ENCODE measurements at regions not wholly inside any gene's neighbourhood (a gene's known extent, or its start where the extent isn't known, plus 50 kb on each side); places are given as distances from the start of the nearest gene placed in this dataset.
"Not testable (repeated sequence)": the region's sequence is repeated elsewhere in the genome, so short reads cannot be mapped to it uniquely, and the experiment has no call there.

DNA sequence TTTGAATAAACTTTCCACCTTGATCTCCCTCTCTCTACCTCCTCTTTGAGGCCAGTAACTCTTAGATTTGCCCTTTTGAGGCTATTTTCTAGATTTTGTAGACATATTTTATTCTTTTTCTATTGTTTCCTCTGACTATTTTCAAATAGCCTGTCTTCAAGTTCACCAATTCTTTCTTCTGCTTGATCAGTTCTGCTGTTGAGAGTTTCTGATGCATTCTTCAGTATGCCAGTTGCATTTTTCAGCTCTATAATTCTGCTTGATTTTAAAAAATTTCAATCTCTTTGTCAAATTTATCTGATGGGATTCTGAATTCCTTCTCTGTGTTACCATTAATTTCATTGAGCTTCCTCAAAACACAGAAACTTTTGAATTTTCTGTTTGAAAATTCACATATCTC, 257.5 kb downstream of the HAPSTR1 start:
- ChIA-PET CTCF (ENCODE audit: low intra/inter-chr PET ratio) (no interaction called here), POLR2A (no interaction called here)
- no TSS peak for BruUV-seq (replicated peaks)
- Histone ChIP-seq H3K4me2 (ENCODE audit: insufficient read depth, low read length) (no peak overlapping the region), H3K9ac (ENCODE audit: insufficient read depth in 1 of 2, low read depth in 2 of 2, low read length in 2 of 2) (no peak overlapping the region), H3K4me1 (replicated peaks in 1 of 2; ENCODE audit: control insufficient read depth in 2 of 2, insufficient read depth in 2 of 2, low read length in 2 of 2) (no peaks in the 10 kb centered on the region), H3K27ac (ENCODE audit: extremely low read depth, low read depth, low read length) (no peak overlapping the region), H3K79me2 (ENCODE audit: control insufficient read depth, insufficient read depth, low read length) (no peaks in the 10 kb centered on the region), H3K9me3 (replicated peaks; ENCODE audit: control insufficient read depth, insufficient read depth, low read depth, low read length) (no peaks in the 10 kb centered on the region), H3K9me1 (ENCODE audit: control insufficient read depth, insufficient read depth, low read length) (no peaks in the 10 kb centered on the region), H2AFZ (ENCODE audit: low read depth, low read length) (no peak overlapping the region), H4K20me1 (replicated peaks; ENCODE audit: control insufficient read depth, insufficient read depth, low read length) (no peaks in the 10 kb centered on the region), H3K27me3 (ENCODE audit: control insufficient read depth in 2 of 2, insufficient read depth in 2 of 2, low read length in 2 of 2) (no peaks in the 10 kb centered on the region; a peak in 1 of 5 replicates), H3K36me3 (ENCODE audit: control insufficient read depth, insufficient read depth, low read length) (no peaks in the 10 kb centered on the region), H3K4me3 (no peak overlapping the region)
- FAIRE-seq (no peak), DNase-seq (ENCODE audit: extremely low read depth in 1 of 4, low spot score in 3 of 4) (no peak), ATAC-seq (no peak)
- no peak for TF ChIP-seq ZBTB17 (CRISPR knock-in tag; IDR thresholded peaks at IDR 0.05)
- TF ChIP-seq COPS2 (conservative IDR thresholded peaks at IDR 0.05) = no peak
- TF ChIP-seq TARDBP (IDR thresholded peaks at IDR 0.05) = no peak
- no peak for TF ChIP-seq SMARCE1 (IDR thresholded peaks at IDR 0.05)
- intact Hi-C loops (cut with micrococcal nuclease) = no loop called here
- in situ Hi-C loops (cut with MboI) = no loop called here

DNA sequence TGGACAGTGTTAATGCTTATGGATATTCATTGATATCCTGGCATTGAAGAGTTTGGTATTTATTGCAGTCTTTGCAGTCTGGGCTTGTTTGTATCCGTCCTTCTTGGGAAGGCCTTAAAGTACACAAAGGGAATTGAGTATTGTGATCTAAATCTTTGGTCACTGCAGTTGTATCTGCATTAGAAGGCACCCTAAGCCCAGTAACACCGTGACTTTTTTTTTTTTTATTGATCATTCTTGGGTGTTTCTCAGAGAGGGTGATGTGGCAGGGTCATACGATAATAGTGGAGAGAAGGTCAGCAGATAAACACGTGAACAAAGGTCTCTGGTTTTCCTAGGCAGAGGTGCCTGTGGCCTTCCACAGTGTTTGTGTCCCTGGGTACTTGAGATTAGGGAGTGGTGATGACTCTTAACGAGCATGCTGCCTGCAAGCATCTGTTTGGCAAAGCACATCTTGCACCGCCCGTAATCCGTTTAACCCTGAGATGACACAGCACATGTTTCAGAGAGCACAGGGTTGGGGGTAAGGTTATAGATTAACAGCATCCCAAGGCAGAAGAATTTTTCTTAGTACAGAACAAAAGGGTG, 258.0 kb downstream of the HAPSTR1 start:
- not testable (repeated sequence) for H3K27ac ChIP-seq (ENCODE audit: extremely low read depth, low read depth, low read length); BruUV-seq (replicated peaks)

DNA sequence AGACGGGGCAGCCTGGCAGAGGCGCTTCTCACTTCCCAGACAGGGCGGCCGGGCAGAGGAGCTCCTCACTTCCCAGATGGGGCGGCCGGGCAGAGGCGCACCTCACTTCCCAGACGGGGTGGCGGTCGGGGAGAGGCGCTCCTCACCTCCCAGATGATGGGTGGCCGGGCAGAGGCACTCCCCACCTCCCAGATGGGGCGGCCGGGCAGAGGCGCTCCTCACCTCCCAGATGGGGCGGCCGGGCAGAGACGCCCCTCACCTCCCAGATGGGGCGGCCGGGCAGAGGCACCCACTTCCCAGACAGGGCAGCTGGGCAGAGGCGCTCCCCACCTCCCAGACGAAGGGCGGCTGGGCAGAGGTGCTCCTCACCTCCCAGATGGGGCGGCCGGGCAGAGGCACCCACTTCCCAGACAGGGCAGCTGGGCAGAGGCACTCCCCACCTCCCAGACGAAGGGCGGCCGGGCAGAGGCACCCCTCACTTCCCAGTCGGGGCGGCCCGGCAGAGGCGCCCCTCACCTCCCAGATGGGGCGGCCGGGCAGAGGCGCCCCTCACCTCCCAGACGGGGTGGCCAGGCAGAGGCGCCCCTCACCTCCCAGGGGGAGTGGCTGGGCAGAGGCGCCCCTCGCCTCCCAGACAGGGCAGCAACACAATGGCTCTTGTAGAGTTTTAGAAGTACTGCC, 258.8 kb downstream of the HAPSTR1 start:
- H2AFZ ChIP-seq (ENCODE audit: low read depth, low read length); H3K9me3 ChIP-seq (replicated peaks; ENCODE audit: control insufficient read depth, insufficient read depth, low read depth, low read length); H3K4me2 ChIP-seq (ENCODE audit: insufficient read depth, low read length); CTCF ChIA-PET (ENCODE audit: low intra/inter-chr PET ratio); POLR2A ChIA-PET; FAIRE-seq; ATAC-seq; DNase-seq (ENCODE audit: extremely low read depth in 1 of 4, low spot score in 3 of 4); H3K9me1 ChIP-seq (ENCODE audit: control insufficient read depth, insufficient read depth, low read length); H3K4me1 ChIP-seq (replicated peaks in 1 of 2; ENCODE audit: control insufficient read depth in 2 of 2, insufficient read depth in 2 of 2, low read length in 2 of 2); H3K79me2 ChIP-seq (ENCODE audit: control insufficient read depth, insufficient read depth, low read length); H3K9ac ChIP-seq (ENCODE audit: insufficient read depth in 1 of 2, low read depth in 2 of 2, low read length in 2 of 2); H3K27ac ChIP-seq (ENCODE audit: extremely low read depth, low read depth, low read length); H3K4me3 ChIP-seq; H3K36me3 ChIP-seq (ENCODE audit: control insufficient read depth, insufficient read depth, low read length); H3K27me3 ChIP-seq (ENCODE audit: control insufficient read depth in 2 of 2, insufficient read depth in 2 of 2, low read length in 2 of 2); H4K20me1 ChIP-seq (replicated peaks; ENCODE audit: control insufficient read depth, insufficient read depth, low read length); intact Hi-C loops (cut with micrococcal nuclease); BruUV-seq (replicated peaks); in situ Hi-C loops (cut with MboI): not testable (repeated sequence)
- WGBS (ENCODE audit: insufficient coverage, low coverage, missing lambda C conversion rate) = 4% methylated on average over 23 of the region's 39 CpGs

More for the DNA sequence above, 258.0 kb downstream of the HAPSTR1 start:
- H3K9me3 ChIP-seq (replicated peaks; ENCODE audit: control insufficient read depth, insufficient read depth, low read depth, low read length); H3K9me1 ChIP-seq (ENCODE audit: control insufficient read depth, insufficient read depth, low read length); H3K4me3 ChIP-seq; H3K4me1 ChIP-seq (replicated peaks in 1 of 2; ENCODE audit: control insufficient read depth in 2 of 2, insufficient read depth in 2 of 2, low read length in 2 of 2); ATAC-seq; FAIRE-seq; H3K4me2 ChIP-seq (ENCODE audit: insufficient read depth, low read length); in situ Hi-C loops (cut with MboI); H3K27me3 ChIP-seq (ENCODE audit: control insufficient read depth in 2 of 2, insufficient read depth in 2 of 2, low read length in 2 of 2); H3K36me3 ChIP-seq (ENCODE audit: control insufficient read depth, insufficient read depth, low read length); H3K79me2 ChIP-seq (ENCODE audit: control insufficient read depth, insufficient read depth, low read length); intact Hi-C loops (cut with micrococcal nuclease); CTCF ChIA-PET (ENCODE audit: low intra/inter-chr PET ratio); H3K9ac ChIP-seq (ENCODE audit: insufficient read depth in 1 of 2, low read depth in 2 of 2, low read length in 2 of 2); POLR2A ChIA-PET; H2AFZ ChIP-seq (ENCODE audit: low read depth, low read length); H4K20me1 ChIP-seq (replicated peaks; ENCODE audit: control insufficient read depth, insufficient read depth, low read length); DNase-seq (ENCODE audit: extremely low read depth in 1 of 4, low spot score in 3 of 4): not testable (repeated sequence)
- WGBS (ENCODE audit: insufficient coverage, low coverage, missing lambda C conversion rate) = 0% methylated on average over 8 of the region's 8 CpGs
